Neuronal stem cell (in vitro differentiated cells): ENCODE measurements at regions not wholly inside any gene's neighbourhood (a gene's known extent, or its start where the extent isn't known, plus 50 kb on each side); places are given as distances from the start of the nearest gene placed in this dataset.

Source experiments
- DNase-seq: peaks from one replicate; pipeline ENCODE4 v3.0.0-alpha.2; 2013; ENCODE audit warnings: low spot score
- H2AFZ ChIP-seq: one replicate; pipeline ENCODE4 v1.6.1; 2013; ENCODE audit warnings: mild to moderate bottlenecking, low read length, inconsistent platforms
- H2AK5ac ChIP-seq: 2 replicates; pipeline ENCODE4 v1.6.1; 2013; ENCODE audit warnings: low read depth, mild to moderate bottlenecking, inconsistent platforms, low read length, moderate library complexity, mixed read lengths
- H2BK120ac ChIP-seq: 2 replicates; pipeline ENCODE4 v1.6.1; 2013; ENCODE audit warnings: low read depth, mild to moderate bottlenecking, inconsistent platforms, low read length, moderate library complexity, mixed read lengths
- H2BK12ac ChIP-seq: one replicate; pipeline ENCODE4 v1.6.1; 2013; ENCODE audit warnings: low read length, inconsistent platforms
- H2BK15ac ChIP-seq: 2 replicates; pipeline ENCODE4 v1.6.1; 2013; ENCODE audit warnings: mild to moderate bottlenecking, low read length, inconsistent platforms, mixed read lengths
- H2BK5ac ChIP-seq: one replicate; pipeline ENCODE4 v1.6.1; 2013; ENCODE audit warnings: inconsistent platforms, mild to moderate bottlenecking, low read length, moderate library complexity
- H3K14ac ChIP-seq: one replicate; pipeline ENCODE4 v1.6.1; 2013; ENCODE audit warnings: low read length, inconsistent platforms
- H3K18ac ChIP-seq: 2 replicates; pipeline ENCODE4 v1.6.1; 2013; ENCODE audit warnings: low read length, inconsistent platforms
- H3K23ac ChIP-seq: 2 replicates; pipeline ENCODE4 v1.6.1; 2013; ENCODE audit warnings: low read depth, mild to moderate bottlenecking, mixed read lengths, low read length, inconsistent platforms; ENCODE audit not compliant: poor library complexity
- H3K27ac ChIP-seq: replicated peaks from 3 replicates; pipeline ENCODE4 v1.5.1; 2013; ENCODE audit warnings: low read length, inconsistent platforms
- H3K27me3 ChIP-seq, 3 experiments: 2 replicates each; pipeline ENCODE4 v1.6.1; 2013; ENCODE audit warnings: low read length in 3 of 3, mild to moderate bottlenecking in 2 of 3, inconsistent platforms in 1 of 3, low read depth in 1 of 3, mixed read lengths in 1 of 3, moderate library complexity in 1 of 3; ENCODE audit not compliant: control insufficient read depth in 3 of 3, insufficient read depth in 3 of 3
- H3K36me3 ChIP-seq, 2 donors: replicated peaks in 1 of 2; 2 replicates each; pipeline ENCODE4 v1.6.1; 2013; ENCODE audit warnings: low read length in 2 of 2; ENCODE audit not compliant: control insufficient read depth in 2 of 2, insufficient read depth in 2 of 2
- H3K4ac ChIP-seq: 2 replicates; pipeline ENCODE4 v1.6.1; 2013; ENCODE audit warnings: inconsistent platforms, mild to moderate bottlenecking, low read length, moderate library complexity
- H3K4me1 ChIP-seq, 2 donors: 1 replicate in 1 of 2; 2 replicates in 1 of 2; pipeline ENCODE4 v1.6.1; 2013; ENCODE audit warnings: low read length in 2 of 2, low read depth in 1 of 2; ENCODE audit not compliant: control insufficient read depth in 2 of 2, insufficient read depth in 1 of 2
- H3K4me2 ChIP-seq: one replicate; pipeline ENCODE4 v1.6.1; 2013; ENCODE audit warnings: mild to moderate bottlenecking, low read length, inconsistent platforms; ENCODE audit not compliant: insufficient read depth, poor library complexity, severe bottlenecking
- H3K4me3 ChIP-seq, 2 donors: 2 replicates each; pipeline ENCODE4 v1.5.1; 2013; ENCODE audit warnings: low read length in 2 of 2, mild to moderate bottlenecking in 2 of 2, inconsistent platforms in 1 of 2, moderate library complexity in 1 of 2
- H3K79me1 ChIP-seq: one replicate; pipeline ENCODE4 v1.6.1; 2013; ENCODE audit warnings: low read depth, mild to moderate bottlenecking, inconsistent platforms, low read length, moderate library complexity
- H3K9ac ChIP-seq: one replicate; pipeline ENCODE4 v1.6.1; 2013; ENCODE audit warnings: mild to moderate bottlenecking, low read depth, low read length, inconsistent platforms; ENCODE audit not compliant: poor library complexity
- H3K9me3 ChIP-seq, 2 donors: replicated peaks in 1 of 2; 2 replicates each; pipeline versions ENCODE3 to v1.6.1; 2013; ENCODE audit warnings: low read length in 2 of 2, mild to moderate bottlenecking in 2 of 2, inconsistent platforms in 1 of 2, low read depth in 1 of 2, mixed read lengths in 1 of 2, moderate library complexity in 1 of 2; ENCODE audit not compliant: control insufficient read depth in 2 of 2, insufficient read depth in 1 of 2
- H4K8ac ChIP-seq: one replicate; pipeline ENCODE4 v1.6.1; 2013; ENCODE audit warnings: low read depth, mild to moderate bottlenecking, inconsistent platforms, low read length, moderate library complexity
- H4K91ac ChIP-seq: one replicate; pipeline ENCODE4 v1.6.1; 2013; ENCODE audit warnings: low read length, low read depth, mild to moderate bottlenecking, inconsistent platforms; ENCODE audit not compliant: poor library complexity
- WGBS, 2 donors: extraction: QIAGEN DNeasy Blood & Tissue Kit; methylation state at CpG; one replicate each; pipeline ENCODE4 v1.1.7; 2013; ENCODE audit warnings: missing lambda C conversion rate in 2 of 2, mixed read lengths in 1 of 2; ENCODE audit not compliant: insufficient read length in 2 of 2, insufficient replicate concordance in 1 of 2; ENCODE audit errors: extremely low coverage in 2 of 2; 5-methylcytosine and 5-hydroxymethylcytosine counted together

DNA sequence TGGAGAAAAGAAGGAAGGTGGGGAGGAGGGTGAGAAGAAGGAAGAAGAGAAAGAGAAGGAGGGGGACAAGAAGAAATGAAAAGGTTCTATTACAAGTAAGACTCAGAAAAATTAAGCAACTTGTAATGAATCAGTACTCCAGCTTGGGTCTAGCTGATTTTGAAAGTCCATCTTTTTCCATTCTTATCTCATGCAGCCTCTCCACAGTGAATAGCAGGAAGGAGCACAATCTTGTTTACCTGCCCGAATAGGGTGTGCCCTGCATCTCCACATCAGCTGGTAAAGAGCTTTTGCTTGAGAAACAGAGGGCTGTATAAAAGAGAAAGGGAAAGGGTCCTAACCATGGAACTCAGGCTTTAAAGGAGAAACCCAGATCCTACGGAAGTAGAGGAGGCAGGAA lies 348.8 kb downstream of the TPBG start:
- no peaks in the 10 kb centered on the region for H3K79me1 ChIP-seq
- no peak overlapping the region for H4K91ac ChIP-seq
- H3K27me3 ChIP-seq, result no peaks in the 10 kb centered on the region
- no peak overlapping the region for H3K27ac ChIP-seq
- no peak overlapping the region for H3K4me2 ChIP-seq
- no peak overlapping the region for H2AFZ ChIP-seq
- WGBS, 2 donors, result no CpG with 5 or more reads among the region's 2 CpGs
- H3K4me1 ChIP-seq, result peaks cover 0 to 9% of the 10 kb centered on the region in 2 donors
- no peak overlapping the region for H3K9ac ChIP-seq
- no peak overlapping the region for H3K14ac ChIP-seq
- H2BK15ac ChIP-seq, result no peak overlapping the region
- no peak overlapping the region for H2BK12ac ChIP-seq
- H3K9me3 ChIP-seq, result peaks cover 3 to 5% of the 10 kb centered on the region in 2 donors
- H3K4ac ChIP-seq, result no peak overlapping the region
- H2BK5ac ChIP-seq, result no peak overlapping the region
- no peak overlapping the region for H2AK5ac ChIP-seq
- H3K36me3 ChIP-seq, result no peaks in the 10 kb centered on the region
- no peak overlapping the region for H3K18ac ChIP-seq
- no peak overlapping the region for H4K8ac ChIP-seq
- no peak overlapping the region for H2BK120ac ChIP-seq
- no peak overlapping the region for H3K23ac ChIP-seq
- H3K4me3 ChIP-seq, result no peak overlapping the region
- DNase-seq, result no peak

DNA sequence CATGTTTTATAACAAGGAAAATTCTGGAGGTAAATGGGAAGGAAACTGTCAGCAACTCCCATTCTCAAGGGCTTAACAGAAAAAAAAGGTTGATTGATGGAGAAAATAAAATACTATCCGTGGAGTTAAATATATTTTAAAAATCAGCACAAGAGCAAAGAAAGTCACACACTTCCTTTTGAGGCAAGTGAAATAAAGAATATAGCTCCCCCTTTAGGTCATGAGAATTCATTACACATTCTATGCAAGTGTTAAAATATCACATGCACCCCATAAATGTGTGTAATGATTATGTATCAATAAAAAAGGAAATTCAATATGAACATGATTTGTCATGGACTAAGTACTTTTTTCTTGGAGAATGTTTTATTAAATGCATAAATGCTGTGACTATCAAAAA lies 349.2 kb downstream of the TPBG start:
- H3K4me2 ChIP-seq, result no peak overlapping the region
- H2AK5ac ChIP-seq, result no peak overlapping the region
- H4K91ac ChIP-seq, result no peak overlapping the region
- H4K8ac ChIP-seq, result no peak overlapping the region
- no peak overlapping the region for H3K27ac ChIP-seq
- no peak overlapping the region for H3K14ac ChIP-seq
- H2BK12ac ChIP-seq, result no peak overlapping the region
- no peak overlapping the region for H2BK5ac ChIP-seq
- no peaks in the 10 kb centered on the region for H3K27me3 ChIP-seq
- H3K36me3 ChIP-seq, result no peaks in the 10 kb centered on the region
- H3K4me3 ChIP-seq, result no peak overlapping the region
- no peak overlapping the region for H3K9ac ChIP-seq
- H3K9me3 ChIP-seq, result peaks cover 3 to 5% of the 10 kb centered on the region in 2 donors
- no peak for DNase-seq
- H3K4me1 ChIP-seq, result peaks cover 0 to 9% of the 10 kb centered on the region in 2 donors
- no peak overlapping the region for H3K4ac ChIP-seq
- no peak overlapping the region for H3K18ac ChIP-seq
- WGBS, 2 donors, result no CpG with 5 or more reads among the region's 1 CpG
- H3K23ac ChIP-seq, result no peak overlapping the region
- H2AFZ ChIP-seq, result no peak overlapping the region
- no peaks in the 10 kb centered on the region for H3K79me1 ChIP-seq
- no peak overlapping the region for H2BK15ac ChIP-seq
- H2BK120ac ChIP-seq, result no peak overlapping the region

DNA sequence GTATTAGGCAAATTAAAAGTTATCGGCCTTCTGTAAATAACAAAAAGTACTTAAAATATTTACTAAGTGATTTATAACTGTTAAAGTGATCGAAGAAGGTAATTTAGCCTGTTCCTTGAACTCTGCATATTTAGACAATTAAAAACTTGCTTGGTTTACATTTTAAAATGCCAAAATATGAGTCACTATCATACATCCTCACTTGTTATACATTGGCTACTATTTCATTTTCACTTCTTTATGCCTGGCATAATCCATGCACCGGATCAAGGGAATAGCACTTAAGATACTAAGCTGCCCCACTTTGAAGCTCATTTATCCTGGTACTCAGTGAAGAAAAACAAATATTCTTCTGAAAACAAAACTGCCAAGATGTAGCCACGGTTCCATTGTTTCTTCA lies 344.6 kb downstream of the UBE3D start:
- H3K27me3 ChIP-seq, result no peaks in the 10 kb centered on the region

DNA sequence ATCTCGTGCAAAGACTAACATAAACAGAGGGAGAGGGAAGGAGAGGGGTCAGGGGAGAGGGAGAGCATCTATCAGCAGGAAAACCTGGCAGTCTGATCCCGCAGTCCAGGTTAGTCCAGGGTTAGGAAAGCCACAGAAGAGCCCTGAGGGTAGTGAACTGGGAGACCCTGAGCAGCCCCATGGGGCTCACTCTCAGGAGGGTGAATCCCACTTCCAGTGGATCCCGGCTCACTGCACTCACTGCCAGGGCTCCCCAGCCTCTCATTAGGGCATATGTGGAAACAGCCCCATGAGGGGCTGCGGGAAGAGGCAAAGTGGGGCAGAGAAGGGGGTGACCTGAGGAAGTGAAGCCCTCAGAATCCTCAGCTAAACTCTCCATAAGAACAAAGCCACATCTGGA lies 329.9 kb downstream of the UBE3D start:
- DNase-seq, result no peak
- Histone ChIP-seq H4K8ac (no peak overlapping the region), H3K4me3 (no peak overlapping the region), H3K4me2 (no peak overlapping the region), H2BK120ac (no peak overlapping the region), H3K23ac (no peak overlapping the region), H3K14ac (no peak overlapping the region), H3K79me1 (no peaks in the 10 kb centered on the region), H2BK15ac (peak overlapping the region; percentile 21), H3K27ac (no peak overlapping the region), H2BK12ac (peak overlapping the region; percentile 18), H2AFZ (no peak overlapping the region), H3K4me1 (peaks cover 8 to 14% of the 10 kb centered on the region in 2 donors), H4K91ac (no peak overlapping the region), H3K36me3 (no peaks in the 10 kb centered on the region), H3K27me3 (no peaks in the 10 kb centered on the region), H3K9me3 (no peaks in the 10 kb centered on the region), H2AK5ac (no peak overlapping the region), H2BK5ac (no peak overlapping the region), H3K4ac (no peak overlapping the region), H3K18ac (peak overlapping the region; percentile 33), H3K9ac (no peak overlapping the region)
- WGBS, 2 donors, result no CpG with 5 or more reads among the region's 4 CpGs

More for the DNA sequence above, 344.6 kb downstream of the UBE3D start:
- H2AFZ ChIP-seq, result no peak overlapping the region
- H3K4me1 ChIP-seq, result no peaks in the 10 kb centered on the region
- H3K14ac ChIP-seq, result no peak overlapping the region
- DNase-seq, result no peak
- H3K4me2 ChIP-seq, result no peak overlapping the region
- no peak overlapping the region for H2BK15ac ChIP-seq
- H3K18ac ChIP-seq, result no peak overlapping the region
- H3K4ac ChIP-seq, result no peak overlapping the region
- no peak overlapping the region for H4K8ac ChIP-seq
- no peak overlapping the region for H2AK5ac ChIP-seq
- H3K36me3 ChIP-seq, result no peaks in the 10 kb centered on the region
- H3K23ac ChIP-seq, result no peak overlapping the region
- no peaks in the 10 kb centered on the region for H3K9me3 ChIP-seq
- no peak overlapping the region for H3K9ac ChIP-seq
- H3K4me3 ChIP-seq, result no peak overlapping the region
- H4K91ac ChIP-seq, result no peak overlapping the region
- no peak overlapping the region for H2BK120ac ChIP-seq
- no CpG with 5 or more reads among the region's 4 CpGs for WGBS, 2 donors
- H2BK12ac ChIP-seq, result no peak overlapping the region
- no peak overlapping the region for H2BK5ac ChIP-seq
- no peaks in the 10 kb centered on the region for H3K79me1 ChIP-seq
- no peak overlapping the region for H3K27ac ChIP-seq
